ENCODE measurements at regions not wholly inside any gene's neighbourhood (a gene's known extent, or its start where the extent isn't known, plus 50 kb on each side); places are given as distances from the start of the nearest gene placed in this dataset.

DNA sequence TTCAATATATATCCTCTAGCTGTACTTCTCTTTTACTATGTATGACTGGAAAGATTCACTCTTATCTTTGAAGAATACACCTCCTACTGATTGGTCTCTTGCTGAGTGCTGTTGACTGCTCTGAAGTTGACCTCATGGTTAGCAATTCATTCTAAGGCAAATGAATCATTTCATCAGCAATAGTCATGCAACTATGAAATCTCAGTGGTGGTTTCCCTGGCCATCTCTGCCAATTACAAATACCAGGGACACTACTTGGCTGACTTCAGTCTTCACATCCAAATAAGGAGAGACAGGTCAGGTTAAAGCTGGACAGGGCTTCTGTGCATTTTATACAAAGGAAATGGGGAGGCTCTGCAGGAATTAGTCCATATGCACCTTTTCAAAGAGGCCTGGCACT is 333.5 kb upstream of the ACTBL2 start:
- ATAC-seq (no peak), DNase-seq (no peak)
- no peaks in the 10 kb centered on the region for H3K36me3 ChIP-seq (ENCODE audit: control insufficient read depth, insufficient read depth, low read length)
- H3K4me1 Mint-ChIP-seq = peaks cover 23 to 26% of the 10 kb centered on the region in 2 donors
- H3K27ac Mint-ChIP-seq = no peak overlapping the region
- TF ChIP-seq, protein P1, sequence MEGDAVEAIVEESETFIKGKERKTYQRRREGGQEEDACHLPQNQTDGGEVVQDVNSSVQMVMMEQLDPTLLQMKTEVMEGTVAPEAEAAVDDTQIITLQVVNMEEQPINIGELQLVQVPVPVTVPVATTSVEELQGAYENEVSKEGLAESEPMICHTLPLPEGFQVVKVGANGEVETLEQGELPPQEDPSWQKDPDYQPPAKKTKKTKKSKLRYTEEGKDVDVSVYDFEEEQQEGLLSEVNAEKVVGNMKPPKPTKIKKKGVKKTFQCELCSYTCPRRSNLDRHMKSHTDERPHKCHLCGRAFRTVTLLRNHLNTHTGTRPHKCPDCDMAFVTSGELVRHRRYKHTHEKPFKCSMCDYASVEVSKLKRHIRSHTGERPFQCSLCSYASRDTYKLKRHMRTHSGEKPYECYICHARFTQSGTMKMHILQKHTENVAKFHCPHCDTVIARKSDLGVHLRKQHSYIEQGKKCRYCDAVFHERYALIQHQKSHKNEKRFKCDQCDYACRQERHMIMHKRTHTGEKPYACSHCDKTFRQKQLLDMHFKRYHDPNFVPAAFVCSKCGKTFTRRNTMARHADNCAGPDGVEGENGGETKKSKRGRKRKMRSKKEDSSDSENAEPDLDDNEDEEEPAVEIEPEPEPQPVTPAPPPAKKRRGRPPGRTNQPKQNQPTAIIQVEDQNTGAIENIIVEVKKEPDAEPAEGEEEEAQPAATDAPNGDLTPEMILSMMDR (IDR thresholded peaks at IDR 0.05) = no peak
- H3K4me3 Mint-ChIP-seq = no peak overlapping the region
- H3K27me3 Mint-ChIP-seq (ENCODE audit: low read depth in 2 of 2) = no peaks in the 10 kb centered on the region
- no peak overlapping the region for H3K4me3 ChIP-seq (ENCODE audit: low read length)
- no peaks in the 10 kb centered on the region for H3K36me3 Mint-ChIP-seq
- no peak overlapping the region for H3K27ac ChIP-seq (ENCODE audit: low read length)
- intact Hi-C loops (cut with micrococcal nuclease) = no loop called here
- no peaks in the 10 kb centered on the region for H3K9me3 ChIP-seq (ENCODE audit: control insufficient read depth, insufficient read depth, low read length)
- no peaks in the 10 kb centered on the region for H3K9me3 Mint-ChIP-seq
- H3K27me3 ChIP-seq (ENCODE audit: control insufficient read depth, insufficient read depth, low read length) = no peaks in the 10 kb centered on the region
- H3K4me1 ChIP-seq (ENCODE audit: control insufficient read depth, insufficient read depth, low read length) = no peaks in the 10 kb centered on the region

DNA sequence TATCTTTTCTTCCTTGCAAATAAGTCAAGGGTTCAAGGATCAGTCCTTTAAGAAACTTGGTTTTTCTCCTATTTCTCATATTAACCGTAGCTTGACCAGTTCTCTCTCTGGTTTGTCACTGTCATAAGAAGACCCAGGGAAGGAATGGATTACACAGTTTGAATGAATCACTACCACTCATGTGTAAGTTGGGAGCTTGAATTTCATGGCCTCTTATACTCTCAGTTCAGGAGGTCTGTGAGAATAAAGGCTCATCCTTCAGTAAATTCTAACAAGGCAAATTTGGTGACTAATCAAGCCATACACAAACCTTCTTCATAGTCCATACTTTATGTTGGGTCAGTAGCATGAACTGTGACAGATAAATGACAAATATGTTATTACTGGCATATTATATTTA is 323.1 kb upstream of the ACTBL2 start:
- Mint-ChIP-seq H3K36me3 (no peaks in the 10 kb centered on the region), H3K9me3 (peaks cover 0 to 5% of the 10 kb centered on the region in 2 donors), H3K4me3 (no peak overlapping the region), H3K27me3 (ENCODE audit: low read depth in 2 of 2) (no peaks in the 10 kb centered on the region), H3K4me1 (no peaks in the 10 kb centered on the region), H3K27ac (no peak overlapping the region)
- WGBS (ENCODE audit: insufficient coverage) = 100% methylated on average over 1 of the region's 1 CpG
- H3K36me3 ChIP-seq (ENCODE audit: control insufficient read depth, insufficient read depth, low read length) = no peaks in the 10 kb centered on the region
- intact Hi-C loops (cut with micrococcal nuclease) = no loop called here
- no peaks in the 10 kb centered on the region for H3K27me3 ChIP-seq (ENCODE audit: control insufficient read depth, insufficient read depth, low read length)
- ATAC-seq = no peak
- DNase-seq = no peak
- H3K27ac ChIP-seq (ENCODE audit: low read length) = no peak overlapping the region
- TF ChIP-seq, protein P1 (IDR thresholded peaks at IDR 0.05) = no peak
- no peak overlapping the region for H3K4me3 ChIP-seq (ENCODE audit: low read length)
- no peaks in the 10 kb centered on the region for H3K9me3 ChIP-seq (ENCODE audit: control insufficient read depth, insufficient read depth, low read length)
- H3K4me1 ChIP-seq (ENCODE audit: control insufficient read depth, insufficient read depth, low read length) = no peaks in the 10 kb centered on the region

DNA sequence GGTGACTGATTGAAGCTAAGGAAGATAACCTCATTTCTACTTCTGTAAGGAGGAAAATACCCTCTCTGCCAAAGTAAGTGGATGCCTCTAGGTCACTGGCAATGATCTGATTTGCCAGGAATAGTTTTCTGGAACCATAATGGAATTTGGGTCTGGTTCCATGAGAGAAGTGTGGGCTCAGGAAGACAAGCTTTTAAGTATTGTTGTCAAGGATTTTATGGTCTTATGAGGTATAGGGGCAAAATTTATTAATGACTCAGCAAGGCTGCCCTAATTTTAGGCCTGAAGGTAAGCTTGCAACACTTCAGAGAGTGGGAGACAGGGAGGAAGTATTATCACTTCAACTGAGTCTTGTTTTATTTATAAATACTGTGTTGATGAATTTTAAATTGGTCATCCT is 322.6 kb upstream of the ACTBL2 start:
- no peaks in the 10 kb centered on the region for H3K4me1 Mint-ChIP-seq
- Histone ChIP-seq H3K27ac (ENCODE audit: low read length) (no peak overlapping the region), H3K4me1 (ENCODE audit: control insufficient read depth, insufficient read depth, low read length) (no peaks in the 10 kb centered on the region), H3K9me3 (ENCODE audit: control insufficient read depth, insufficient read depth, low read length) (no peaks in the 10 kb centered on the region), H3K4me3 (ENCODE audit: low read length) (no peak overlapping the region), H3K36me3 (ENCODE audit: control insufficient read depth, insufficient read depth, low read length) (no peaks in the 10 kb centered on the region), H3K27me3 (ENCODE audit: control insufficient read depth, insufficient read depth, low read length) (no peaks in the 10 kb centered on the region)
- peaks cover 0 to 5% of the 10 kb centered on the region in 2 donors for H3K9me3 Mint-ChIP-seq
- intact Hi-C loops (cut with micrococcal nuclease) = no loop called here
- no peaks in the 10 kb centered on the region for H3K36me3 Mint-ChIP-seq
- H3K27me3 Mint-ChIP-seq (ENCODE audit: low read depth in 2 of 2) = no peaks in the 10 kb centered on the region
- DNase-seq (no peak), ATAC-seq (no peak)
- TF ChIP-seq, protein P1 (IDR thresholded peaks at IDR 0.05) = no peak
- no peak overlapping the region for H3K27ac Mint-ChIP-seq
- H3K4me3 Mint-ChIP-seq = no peak overlapping the region

DNA sequence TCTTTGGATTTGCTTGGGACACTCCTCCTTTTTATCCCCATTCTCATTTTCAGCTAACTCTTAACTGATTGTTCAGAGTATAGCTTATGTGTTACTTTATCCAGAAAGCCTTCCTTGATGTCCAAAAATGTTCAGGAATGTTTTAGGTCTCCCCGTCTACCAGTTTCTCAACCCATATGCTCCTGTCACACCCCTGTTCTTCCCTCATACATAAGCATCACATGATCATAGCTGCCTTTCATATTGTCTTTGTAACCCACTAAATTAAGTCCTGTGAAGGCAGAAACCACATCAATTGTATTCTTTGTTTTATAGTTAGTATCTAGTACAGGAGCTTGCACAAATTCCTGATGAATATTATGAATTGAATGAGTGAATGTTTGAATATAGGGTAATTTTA is 321.9 kb upstream of the ACTBL2 start:
- TF ChIP-seq, protein P1 (IDR thresholded peaks at IDR 0.05) = no peak

More for the DNA sequence above, 321.9 kb upstream of the ACTBL2 start:
- H3K27ac ChIP-seq (ENCODE audit: low read length) = no peak overlapping the region
- intact Hi-C loops (cut with micrococcal nuclease) = no loop called here
- DNase-seq (no peak), ATAC-seq (no peak)
- no peaks in the 10 kb centered on the region for H3K4me1 Mint-ChIP-seq
- H3K27ac Mint-ChIP-seq = no peak overlapping the region
- H3K4me3 ChIP-seq (ENCODE audit: low read length) = no peak overlapping the region
- H3K27me3 Mint-ChIP-seq (ENCODE audit: low read depth in 2 of 2) = no peaks in the 10 kb centered on the region
- no peaks in the 10 kb centered on the region for H3K27me3 ChIP-seq (ENCODE audit: control insufficient read depth, insufficient read depth, low read length)
- no peaks in the 10 kb centered on the region for H3K4me1 ChIP-seq (ENCODE audit: control insufficient read depth, insufficient read depth, low read length)
- H3K4me3 Mint-ChIP-seq = no peak overlapping the region
- no peaks in the 10 kb centered on the region for H3K9me3 ChIP-seq (ENCODE audit: control insufficient read depth, insufficient read depth, low read length)
- H3K36me3 Mint-ChIP-seq = no peaks in the 10 kb centered on the region
- peaks cover 0 to 5% of the 10 kb centered on the region in 2 donors for H3K9me3 Mint-ChIP-seq
- 85% methylated on average over 1 of the region's 1 CpG for WGBS (ENCODE audit: insufficient coverage)
- H3K36me3 ChIP-seq (ENCODE audit: control insufficient read depth, insufficient read depth, low read length) = no peaks in the 10 kb centered on the region
